ENCODE measurements at regions not wholly inside any gene's neighbourhood (a gene's known extent, or its start where the extent isn't known, plus 50 kb on each side); places are given as distances from the start of the nearest gene placed in this dataset.

GRCh38 chr11:112469376-112469775 lies 208.7 kb upstream of the PLET1 start:
- no peak for DNase-seq

- DNase-seq: no peak
Observed at GRCh38 chr11:112470355-112470754, 209.7 kb upstream of the PLET1 start.

- DNase-seq: no peak
Observed at GRCh38 chr11:112471731-112472130, 211.1 kb upstream of the PLET1 start.

GRCh38 chr11:112477152-112477551 lies 216.5 kb upstream of the PLET1 start:
- no peak for DNase-seq

- DNase-seq: no peak
Observed at GRCh38 chr11:112477581-112478317, 217.1 kb upstream of the PLET1 start.

GRCh38 chr11:112478806-112479205 lies 218.1 kb upstream of the PLET1 start:
- DNase-seq: no peak

- DNase-seq: no peak
Observed at GRCh38 chr11:112481431-112481830, 220.8 kb upstream of the PLET1 start.

- no peak for DNase-seq
Observed at GRCh38 chr11:112481893-112482292, 221.2 kb upstream of the PLET1 start.

- no peak for DNase-seq
Observed at GRCh38 chr11:112485280-112485679, 224.6 kb upstream of the PLET1 start.

- no peak for DNase-seq
Observed at GRCh38 chr11:112497826-112498225, 237.2 kb upstream of the PLET1 start.

GRCh38 chr11:112498701-112499100 lies 238.0 kb upstream of the PLET1 start:
- no peak for DNase-seq

- no peak for DNase-seq
Observed at GRCh38 chr11:112499153-112499880, 238.7 kb upstream of the PLET1 start.

- DNase-seq: no peak
Observed at GRCh38 chr11:112499881-112500204, 239.2 kb upstream of the PLET1 start.

GRCh38 chr11:112503410-112503809 lies 242.8 kb upstream of the PLET1 start:
- DNase-seq: no peak

GRCh38 chr11:112504056-112504455 lies 243.4 kb upstream of the PLET1 start:
- DNase-seq: peak; percentile 17

GRCh38 chr11:112506852-112507251 lies 246.2 kb upstream of the PLET1 start:
- DNase-seq: no peak

- DNase-seq: no peak
Observed at GRCh38 chr11:112507281-112507680, 246.6 kb upstream of the PLET1 start.

GRCh38 chr11:112508750-112509149 lies 248.1 kb upstream of the PLET1 start:
- no peak for DNase-seq

GRCh38 chr11:112509300-112509699 lies 248.6 kb upstream of the PLET1 start:
- DNase-seq: no peak

- no peak for DNase-seq
Observed at GRCh38 chr11:112511271-112511670, 250.6 kb upstream of the PLET1 start.

GRCh38 chr11:112511911-112512310 lies 251.3 kb upstream of the PLET1 start:
- DNase-seq: no peak

- no peak for DNase-seq
Observed at GRCh38 chr11:112513417-112513816, 252.8 kb upstream of the PLET1 start.

GRCh38 chr11:112514011-112514740 lies 253.5 kb upstream of the PLET1 start:
- DNase-seq: no peak

GRCh38 chr11:112516261-112516660 lies 255.6 kb upstream of the PLET1 start:
- DNase-seq: no peak
